HG03045 (cell line): ENCODE measurements at regions not wholly inside any gene's neighbourhood (a gene's known extent, or its start where the extent isn't known, plus 50 kb on each side); places are given as distances from the start of the nearest gene placed in this dataset.
"Not testable (repeated sequence)": the region's sequence is repeated elsewhere in the genome, so short reads cannot be mapped to it uniquely, and the experiment has no call there.

Experiments used
- ATAC-seq: cut with Tn5 transposase; IDR thresholded peaks from one replicate; pipeline ENCODE4 v1.9.1; 2021; ENCODE audit warnings: mild to moderate bottlenecking, moderate library complexity; ENCODE audit not compliant: unreplicated experiment

DNA sequence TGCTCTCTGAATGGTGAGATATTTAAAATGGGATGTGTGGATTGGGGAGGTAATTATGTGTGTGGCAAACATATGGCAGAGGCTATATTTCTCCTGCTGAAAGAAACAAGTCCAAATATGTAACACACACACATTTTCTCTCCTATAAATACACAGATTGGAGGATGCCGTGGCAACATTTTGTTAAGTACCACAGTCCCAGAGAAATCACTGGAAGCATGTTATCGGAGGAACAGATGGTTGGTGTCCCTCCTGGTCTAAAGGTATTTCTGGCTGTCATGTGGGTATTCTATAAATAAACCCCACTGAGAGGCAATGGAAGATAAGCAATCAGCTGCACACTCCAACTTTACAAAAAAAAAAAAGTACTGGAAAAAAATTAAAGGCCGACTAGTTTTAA is 528.3 kb upstream of the BOD1L1 start:
- ATAC-seq: no peak

DNA sequence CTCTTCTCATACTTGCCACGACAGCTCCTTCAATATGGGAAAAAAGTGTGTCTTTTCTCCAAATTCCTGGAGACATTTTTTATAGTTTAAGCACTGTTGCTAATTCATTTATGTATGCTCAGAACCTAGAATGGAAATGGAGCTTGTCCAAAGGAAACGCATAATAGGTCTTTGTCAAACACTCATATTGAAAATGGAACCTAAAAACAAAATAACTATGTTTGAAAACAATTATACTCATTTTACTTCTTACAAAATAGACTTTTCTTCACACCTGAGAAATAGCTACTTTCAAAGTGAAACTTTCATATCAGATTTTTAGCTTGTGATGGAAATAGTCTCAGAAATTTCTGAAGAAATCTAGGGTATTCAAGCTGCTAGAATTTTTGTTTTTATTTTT is 529.7 kb upstream of the BOD1L1 start:
- peak; percentile 42 for ATAC-seq

DNA sequence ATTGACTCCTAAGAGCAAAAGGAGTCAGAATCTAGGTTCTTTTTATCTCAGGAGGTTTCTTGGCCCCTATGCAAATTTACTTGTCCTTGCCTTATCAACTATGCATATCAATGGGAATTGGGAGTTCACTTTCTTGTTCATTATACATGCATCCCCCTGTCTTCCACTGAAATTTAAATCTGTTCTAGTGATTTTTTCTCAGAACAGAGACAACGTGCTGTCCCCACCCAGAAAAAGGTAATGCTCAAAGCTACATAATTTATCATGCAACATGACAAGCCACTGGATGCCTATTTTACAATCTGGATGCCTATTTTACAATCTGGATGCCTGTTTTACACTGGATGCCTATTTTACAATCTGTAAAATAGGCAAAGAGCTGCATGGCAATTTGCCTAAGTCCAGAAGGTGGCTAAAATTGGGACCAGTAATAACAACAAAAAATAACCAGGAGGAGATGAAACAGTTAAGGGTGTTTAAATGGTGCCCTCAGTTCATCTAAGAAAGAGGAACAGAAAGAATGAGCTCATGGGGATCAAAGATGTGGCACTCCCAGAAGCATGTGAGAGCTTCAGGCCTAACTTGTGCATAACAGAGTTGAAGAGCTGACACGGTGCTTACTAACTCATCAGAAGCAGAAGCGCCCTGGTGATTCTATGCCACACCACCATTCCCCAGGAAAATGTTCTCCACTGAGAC is 537.8 kb upstream of the BOD1L1 start:
- peak; percentile 100 for ATAC-seq

DNA sequence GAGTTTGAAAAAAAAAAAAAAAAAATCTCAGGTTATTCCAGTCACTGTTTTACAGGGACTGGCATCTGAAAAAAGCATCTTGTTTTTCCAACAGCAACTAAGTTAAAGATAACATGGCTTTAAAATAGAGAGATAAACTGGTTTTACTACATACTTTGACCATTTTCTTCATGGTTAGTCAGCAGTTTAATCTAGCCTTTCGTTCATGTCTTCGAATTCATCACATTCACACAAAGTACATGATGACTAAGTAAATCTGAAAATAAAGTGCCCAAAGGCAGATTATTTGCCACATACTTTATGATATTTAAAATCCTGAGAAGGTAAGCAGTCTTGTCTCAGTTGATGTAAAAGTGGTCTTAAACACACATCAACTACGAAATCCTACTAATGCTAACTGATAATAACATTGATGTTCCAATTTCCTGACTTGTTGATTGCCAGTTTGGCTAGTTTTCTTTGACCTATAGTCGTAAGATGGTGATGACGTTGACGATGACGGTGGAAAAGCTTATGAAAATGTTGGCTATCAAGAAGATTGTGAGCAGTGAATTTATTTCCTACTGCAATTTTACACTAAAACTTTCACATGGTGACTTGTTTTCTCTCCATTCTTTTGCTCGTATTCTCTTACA is 540.5 kb upstream of the BOD1L1 start:
- ATAC-seq: no peak

DNA sequence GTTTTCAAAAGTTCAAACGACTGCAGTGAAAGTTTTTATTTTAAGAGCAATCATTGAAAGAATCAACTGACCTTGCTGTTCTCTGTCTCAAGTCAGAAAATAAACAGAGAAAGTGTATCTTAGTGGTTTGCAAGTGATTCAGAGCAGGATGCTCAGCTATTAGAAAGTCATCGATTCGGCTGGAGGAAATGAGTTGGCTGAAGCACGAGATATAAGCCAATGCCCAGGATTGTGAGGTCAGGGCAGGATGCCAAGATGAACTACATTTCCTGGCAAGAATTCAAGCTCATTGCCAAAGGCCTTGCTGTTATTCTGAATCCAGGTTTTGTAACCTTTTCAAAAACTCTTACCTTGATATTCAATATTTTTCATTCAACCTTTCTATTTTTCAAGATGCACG is 541.4 kb upstream of the BOD1L1 start:
- peak; percentile 44 for ATAC-seq

DNA sequence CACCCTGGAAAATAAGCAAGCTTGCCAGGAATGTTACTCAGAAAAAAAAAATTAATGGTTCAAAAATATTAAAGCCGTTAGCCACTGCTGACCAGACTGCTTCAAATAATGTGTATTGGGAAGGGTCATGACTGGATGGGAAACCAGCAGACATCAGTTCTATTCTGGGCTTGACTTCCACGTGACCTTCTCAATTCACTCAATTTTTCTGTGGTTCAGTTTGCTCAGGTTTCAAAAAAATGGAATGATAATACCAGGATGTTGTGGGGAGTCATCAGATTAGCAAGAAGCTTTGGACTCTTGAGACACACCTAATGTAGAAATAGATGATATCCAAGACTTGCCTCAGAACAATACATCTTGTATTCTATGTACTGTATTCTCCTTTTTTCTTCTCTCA is 541.9 kb upstream of the BOD1L1 start:
- no peak for ATAC-seq

DNA sequence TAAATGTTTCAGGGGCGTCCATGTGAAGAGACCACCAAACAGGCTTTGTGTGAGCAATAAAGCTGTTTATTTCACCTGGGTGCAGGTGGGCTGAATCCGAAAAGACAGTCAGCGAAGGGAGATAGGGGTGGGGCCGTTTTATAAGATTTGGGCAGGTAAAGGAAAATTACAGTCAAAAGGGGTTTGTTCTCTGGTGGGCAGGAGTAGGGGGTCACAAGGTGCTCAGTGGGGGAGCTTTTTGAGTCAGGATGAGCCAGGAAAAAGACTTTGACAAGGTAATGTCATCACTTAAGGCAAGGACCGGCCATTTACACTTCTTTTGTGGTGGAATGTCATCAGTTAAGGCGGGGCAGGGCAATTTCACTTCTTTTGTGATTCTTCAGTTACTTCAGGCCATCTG is 542.4 kb upstream of the BOD1L1 start:
- not testable (repeated sequence) for ATAC-seq

DNA sequence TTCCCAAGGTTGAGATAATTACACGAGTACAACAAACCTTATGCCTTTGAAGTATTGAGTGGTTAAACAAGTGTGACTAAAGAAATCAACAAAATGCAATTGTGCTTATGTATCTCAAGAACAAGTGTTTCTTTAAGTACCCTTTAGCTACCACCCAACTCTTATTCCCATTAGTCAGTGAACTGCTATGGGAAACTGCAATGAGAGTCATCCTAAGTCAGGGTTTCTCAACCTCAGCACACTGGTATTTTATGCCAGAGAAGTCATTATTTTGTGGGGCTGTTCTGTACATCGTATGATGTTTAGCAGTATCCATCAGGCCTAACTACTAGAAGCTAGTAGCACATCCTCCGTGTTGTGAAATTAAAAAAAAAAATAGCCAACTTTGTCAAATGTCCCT is 549.1 kb upstream of the BOD1L1 start:
- no peak for ATAC-seq

DNA sequence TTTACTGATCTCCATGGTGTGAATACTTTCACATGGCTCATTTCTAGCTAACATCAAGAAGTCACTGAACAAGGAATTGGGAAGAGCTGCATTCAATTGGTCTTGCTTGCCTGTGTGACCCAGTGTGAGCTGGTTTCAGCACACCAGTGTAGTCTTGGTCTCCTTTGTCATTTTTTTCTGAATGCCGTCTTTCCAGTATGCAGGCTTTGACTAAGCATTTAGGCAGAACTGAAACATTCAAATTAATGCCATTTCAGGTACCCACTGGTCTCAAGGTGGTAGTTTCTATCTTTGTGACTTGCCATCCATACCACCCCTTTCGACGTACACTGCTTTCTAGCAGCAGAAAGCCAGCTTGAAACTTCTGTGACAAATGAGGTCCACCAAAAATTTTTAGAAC is 550.5 kb upstream of the BOD1L1 start:
- peak; percentile 95 for ATAC-seq

DNA sequence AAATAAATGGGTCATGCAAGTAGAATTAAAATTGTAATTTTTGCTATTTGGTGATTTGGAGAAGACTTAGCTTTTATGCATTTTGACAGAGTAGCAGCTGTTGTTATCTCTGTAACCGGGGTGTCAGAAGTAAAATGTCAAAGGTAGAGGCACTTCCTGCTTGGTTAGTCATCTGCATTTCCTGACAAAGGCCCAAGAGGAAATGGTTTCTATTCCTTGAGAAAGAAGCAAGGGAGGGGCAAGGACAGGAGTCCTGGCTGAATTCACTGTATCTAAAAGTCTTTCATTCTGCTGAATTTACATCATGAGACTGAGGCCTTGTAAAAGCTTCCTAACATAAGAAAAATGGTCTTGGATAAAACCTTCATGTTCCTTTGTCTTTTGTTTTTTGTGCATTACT is 550.9 kb upstream of the BOD1L1 start:
- peak; percentile 61 for ATAC-seq

DNA sequence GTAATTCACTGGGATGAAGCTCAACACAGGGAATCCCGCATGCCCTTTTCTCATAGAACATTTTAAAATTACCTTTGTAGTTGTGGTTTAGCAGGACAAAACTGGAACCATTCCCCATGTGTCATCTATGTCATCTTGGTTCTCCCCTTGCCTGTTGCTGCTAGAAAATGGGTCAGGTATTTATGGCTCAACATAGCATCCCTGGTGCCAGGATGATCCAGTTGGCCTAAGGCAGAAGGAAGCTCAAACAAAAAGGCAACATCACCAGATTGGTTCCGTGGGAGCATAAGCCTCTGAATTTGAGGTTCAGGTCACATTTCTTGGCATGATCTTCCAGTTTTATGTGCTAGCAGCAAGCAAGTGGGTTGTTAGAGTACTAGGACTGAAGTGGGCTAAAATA is 552.6 kb upstream of the BOD1L1 start:
- no peak for ATAC-seq

DNA sequence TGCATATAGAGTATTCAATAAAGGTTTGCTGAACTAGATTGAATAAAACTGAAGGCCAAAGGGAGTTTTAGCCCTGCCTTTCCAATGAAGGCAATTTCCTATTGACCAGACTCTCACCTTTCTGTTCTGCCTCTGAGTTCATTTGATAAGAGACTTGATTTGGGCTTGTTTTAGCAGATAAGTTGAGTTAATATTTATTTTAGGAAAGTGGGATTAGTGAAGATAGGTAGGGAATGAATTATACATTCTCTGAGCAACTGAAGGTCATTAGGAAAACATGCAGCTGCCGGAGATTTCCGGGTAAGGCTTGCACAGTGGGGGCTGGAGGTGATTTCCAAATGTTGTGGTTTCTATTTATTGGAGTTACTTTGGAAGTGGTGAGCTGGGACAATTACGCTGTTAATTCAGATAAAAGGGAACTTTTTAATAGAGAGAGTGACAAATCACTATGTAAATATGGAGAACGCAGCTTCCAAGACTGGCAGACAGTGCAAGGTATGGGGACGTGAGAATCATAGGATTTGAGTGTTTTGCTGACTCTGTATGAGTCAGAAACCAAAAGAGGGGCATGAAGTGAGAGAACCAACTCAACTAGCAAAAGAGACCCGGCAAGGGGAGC is 553.6 kb upstream of the BOD1L1 start:
- ATAC-seq: no peak

DNA sequence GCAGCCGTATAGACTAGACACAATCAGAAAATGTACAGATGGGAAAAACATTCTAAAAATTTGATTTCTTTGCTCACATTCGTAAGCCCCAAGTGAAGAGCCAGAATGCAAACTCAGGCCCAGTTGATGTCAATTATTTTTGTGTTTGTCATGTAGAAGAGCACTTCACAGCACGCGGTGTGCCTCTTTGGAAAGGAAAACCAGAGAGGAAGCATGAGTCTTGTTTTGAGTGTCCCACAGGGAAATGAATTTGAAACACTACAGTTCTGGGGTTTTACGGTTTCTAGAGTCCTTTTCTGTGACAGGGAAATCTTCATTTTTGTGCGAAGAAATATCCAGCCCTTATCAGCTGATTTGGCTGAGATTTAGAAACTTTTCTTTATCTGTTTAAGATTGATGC is 554.6 kb upstream of the BOD1L1 start:
- no peak for ATAC-seq

DNA sequence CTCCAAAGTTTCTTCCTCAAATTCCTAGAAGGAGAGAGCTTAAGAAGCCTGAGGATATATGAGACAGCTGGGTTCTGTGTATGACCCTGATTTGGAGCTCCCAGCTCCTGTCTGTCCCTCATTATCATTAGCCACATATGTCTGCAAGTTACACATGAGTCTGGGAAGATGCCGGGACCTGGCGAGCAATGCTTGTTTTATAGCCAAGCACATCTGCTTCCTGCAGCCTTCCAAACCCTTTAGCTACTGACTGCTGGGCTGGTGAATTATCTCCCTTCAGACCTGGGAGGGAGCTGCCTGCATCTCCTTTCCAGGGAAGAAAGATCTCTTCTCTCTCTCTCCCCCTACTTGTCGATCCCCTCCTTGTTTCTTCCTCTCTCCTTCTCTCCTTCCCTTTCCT is 556.7 kb upstream of the BOD1L1 start:
- no peak for ATAC-seq

DNA sequence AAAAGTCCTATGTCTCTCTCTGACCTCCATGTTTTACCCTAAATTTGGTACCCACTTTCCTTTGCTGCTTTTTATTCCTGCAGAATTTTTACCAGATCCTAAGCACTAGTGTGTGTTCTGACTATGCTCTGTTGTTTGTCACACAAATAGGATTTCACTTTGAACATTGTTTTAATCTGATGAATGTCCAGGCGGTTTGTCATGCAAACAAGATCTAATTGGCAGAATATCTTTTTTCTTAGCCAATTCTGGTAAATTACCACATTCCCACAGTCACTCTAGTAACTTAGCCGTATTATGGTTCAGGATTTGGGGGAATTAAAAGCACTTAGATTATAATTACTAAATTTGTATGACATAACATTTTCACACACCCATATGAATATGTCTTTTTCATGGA is 557.2 kb upstream of the BOD1L1 start:
- no peak for ATAC-seq

DNA sequence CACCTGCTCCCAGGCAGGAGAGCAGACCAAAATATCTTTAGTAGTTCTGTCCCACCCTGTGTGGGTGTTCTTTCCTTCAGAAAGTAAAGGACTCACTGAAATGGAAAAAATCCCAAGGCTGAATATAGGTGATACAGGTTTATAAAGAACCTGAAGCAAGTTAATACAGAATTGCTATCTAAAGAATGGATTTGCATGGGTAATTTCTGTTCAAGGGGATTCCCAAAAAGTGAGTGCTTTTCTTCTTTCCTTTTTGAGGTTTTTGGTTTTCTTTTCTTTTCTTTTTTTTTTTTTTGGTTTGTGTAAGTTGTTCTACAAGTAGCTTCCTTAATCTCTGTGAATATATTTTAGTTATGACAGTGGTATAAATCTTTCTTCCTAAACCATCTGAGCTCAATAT is 560.7 kb upstream of the BOD1L1 start:
- no peak for ATAC-seq

DNA sequence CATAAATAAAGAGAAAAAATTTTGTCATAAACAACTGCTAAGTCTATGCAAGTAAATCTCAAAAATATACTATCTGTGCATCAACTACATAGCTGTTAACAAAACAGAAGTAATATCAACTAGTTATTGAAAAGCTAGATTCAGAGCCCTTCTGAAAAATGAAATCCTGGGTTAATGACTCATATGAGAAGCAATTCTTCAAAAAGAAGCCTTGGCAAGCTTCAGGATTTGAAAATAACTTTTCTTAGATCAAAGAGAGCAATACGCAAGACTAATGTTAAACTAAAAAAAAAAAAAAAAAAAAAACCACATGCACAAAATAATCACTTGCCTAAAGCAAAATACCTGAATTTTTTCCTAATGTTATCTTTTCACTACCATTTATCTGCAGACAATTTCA is 566.1 kb upstream of the BOD1L1 start:
- ATAC-seq: no peak

DNA sequence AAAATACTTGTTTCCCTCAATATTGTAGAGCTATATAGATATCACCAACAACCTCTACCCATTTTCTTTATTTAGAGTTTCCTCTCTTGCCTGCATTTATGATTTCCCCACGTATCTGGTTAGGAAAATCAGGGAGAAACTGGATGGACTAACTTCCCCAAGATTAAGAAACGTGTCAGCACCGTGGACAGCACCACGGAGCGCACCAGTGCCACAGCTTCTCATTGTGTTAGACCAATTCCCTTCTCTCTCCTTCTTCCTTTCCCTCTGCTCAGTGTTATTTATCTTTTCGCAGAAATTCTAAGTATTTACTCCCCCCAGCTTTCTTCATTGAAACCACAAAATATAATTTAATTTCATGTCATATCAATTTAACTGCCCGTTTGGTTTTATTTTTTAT is 568.6 kb upstream of the BOD1L1 start:
- ATAC-seq: no peak

DNA sequence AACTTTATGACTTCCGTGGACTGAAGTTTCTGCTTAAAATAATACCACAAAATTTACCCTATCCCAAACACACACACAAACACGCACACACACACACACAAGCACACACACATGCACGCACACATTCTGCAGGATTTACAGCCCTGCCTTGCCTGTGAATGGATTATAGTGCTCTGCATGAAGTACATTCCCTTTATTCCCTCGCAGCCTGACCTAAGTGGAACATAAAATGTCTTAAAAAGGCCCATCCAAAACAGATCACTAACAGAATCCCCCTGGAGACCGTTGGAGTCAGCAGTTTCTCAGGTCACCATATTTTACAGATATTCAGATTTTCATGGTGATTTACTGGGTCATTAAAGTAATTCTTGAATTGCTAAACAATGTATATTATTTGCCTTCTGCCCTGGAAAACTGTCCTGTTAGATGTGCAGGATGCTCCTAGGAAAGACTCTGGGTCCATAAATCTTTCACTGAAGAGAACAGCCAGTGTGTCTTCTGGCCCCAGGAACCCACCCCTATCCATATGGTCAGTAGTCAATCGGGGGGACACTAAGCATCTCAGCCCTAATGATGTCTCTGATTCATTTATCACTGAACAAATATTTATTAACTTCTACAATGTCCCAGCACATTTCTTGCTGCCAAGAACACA is 587.7 kb upstream of the BOD1L1 start:
- no peak for ATAC-seq

DNA sequence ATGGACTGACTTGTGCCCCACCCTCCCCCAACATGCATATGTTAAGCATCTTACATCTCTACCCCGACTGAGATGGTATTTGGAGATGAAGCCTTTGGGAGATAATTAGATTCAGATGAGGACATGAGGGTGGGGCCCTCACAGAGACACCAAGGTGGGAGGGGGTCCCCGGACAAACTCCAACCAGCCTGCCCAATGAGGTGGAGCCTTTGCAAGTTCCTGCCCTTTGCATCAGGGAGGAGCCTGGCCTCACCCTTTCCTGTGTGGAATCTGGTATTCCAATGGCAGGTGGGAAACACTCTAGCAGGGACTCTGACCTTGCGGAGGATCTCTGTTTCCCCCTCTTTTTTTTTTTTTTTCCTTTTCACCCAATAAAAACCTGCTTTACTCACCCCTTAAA is 589.9 kb upstream of the BOD1L1 start:
- no peak for ATAC-seq

DNA sequence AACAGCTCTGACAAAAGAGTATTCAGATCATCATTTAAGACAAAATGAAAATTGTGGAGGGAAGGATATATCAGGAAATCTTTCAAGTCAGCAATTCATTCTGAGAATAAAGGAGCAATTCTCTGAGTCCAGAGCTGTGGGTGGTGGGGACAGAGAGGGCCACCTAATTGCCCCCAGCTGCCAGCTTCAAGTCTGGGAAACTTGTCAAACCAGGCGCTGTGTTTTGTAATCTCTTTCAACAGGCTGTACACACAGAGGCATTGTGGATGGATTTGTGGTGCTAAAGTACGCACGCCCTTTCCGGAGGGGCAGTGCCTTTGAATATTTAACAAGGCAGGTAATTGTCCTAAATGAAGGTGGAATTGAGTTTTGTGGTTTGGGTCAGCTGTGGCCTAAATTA is 591.1 kb upstream of the BOD1L1 start:
- ATAC-seq: no peak

DNA sequence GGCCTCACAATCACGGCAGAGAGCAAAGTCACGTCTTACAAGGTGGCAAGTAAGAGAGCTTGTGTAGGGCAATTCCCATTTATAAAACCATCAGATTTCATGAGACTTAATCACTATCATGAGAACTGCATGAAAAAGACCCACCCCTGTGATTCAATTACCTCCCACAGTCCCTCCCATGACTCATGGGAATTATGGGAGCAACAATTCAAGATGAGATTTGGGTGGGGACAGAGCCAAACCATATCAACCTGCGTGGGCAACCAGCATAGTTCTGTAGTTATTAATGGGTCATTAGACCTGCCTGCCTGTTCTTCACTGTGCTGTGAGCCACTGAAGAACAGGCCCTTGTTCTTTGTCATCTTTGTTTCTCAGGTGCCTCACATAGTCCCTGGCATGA is 593.7 kb upstream of the BOD1L1 start:
- no peak for ATAC-seq
